T1000 (cell line): ENCODE measurements at regions not wholly inside any gene's neighbourhood (a gene's known extent, or its start where the extent isn't known, plus 50 kb on each side); places are given as distances from the start of the nearest gene placed in this dataset.

ENCODE experiments used
- DNase-seq: peaks from one replicate; lab custom pipeline; 2025; ENCODE audit warnings: mixed read lengths; lab: John Stamatoyannopoulos, UW

GRCh38 chr6:157756708-157757429 lies 66.2 kb upstream of the SNX9 start:
- DNase-seq = peak; percentile 79

GRCh38 chr6:157757430-157758403 lies 65.3 kb upstream of the SNX9 start:
- no peak for DNase-seq

GRCh38 chr6:157758516-157759023 lies 64.5 kb upstream of the SNX9 start:
- no peak for DNase-seq

DNA sequence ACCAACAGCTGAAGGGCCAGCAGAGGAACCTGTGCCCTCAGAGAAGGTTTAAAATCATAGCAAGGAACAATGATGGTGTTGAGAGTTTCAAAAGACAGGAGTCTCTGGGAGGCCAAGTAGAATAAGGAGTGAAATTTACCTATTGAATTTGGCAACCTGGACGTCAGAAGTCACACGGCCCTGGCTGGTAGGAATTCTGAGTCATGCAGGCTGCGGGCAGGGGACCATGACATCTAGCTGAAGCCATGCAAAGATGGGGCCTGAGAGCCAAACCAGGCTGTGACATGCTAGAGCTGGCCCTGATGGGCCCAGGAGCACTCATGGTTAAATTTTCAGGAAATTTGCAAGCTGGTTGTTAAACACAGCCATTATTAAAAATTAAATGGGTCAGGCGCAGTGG lies 64.0 kb upstream of the SNX9 start:
- DNase-seq = no peak

- no peak for DNase-seq
Measured at GRCh38 chr6:157760137-157760536, 62.9 kb upstream of the SNX9 start.

- no peak for DNase-seq
Measured at GRCh38 chr6:157760589-157761330, 62.3 kb upstream of the SNX9 start.

- DNase-seq = no peak
Measured at GRCh38 chr6:157761331-157761921, 61.6 kb upstream of the SNX9 start.

DNA sequence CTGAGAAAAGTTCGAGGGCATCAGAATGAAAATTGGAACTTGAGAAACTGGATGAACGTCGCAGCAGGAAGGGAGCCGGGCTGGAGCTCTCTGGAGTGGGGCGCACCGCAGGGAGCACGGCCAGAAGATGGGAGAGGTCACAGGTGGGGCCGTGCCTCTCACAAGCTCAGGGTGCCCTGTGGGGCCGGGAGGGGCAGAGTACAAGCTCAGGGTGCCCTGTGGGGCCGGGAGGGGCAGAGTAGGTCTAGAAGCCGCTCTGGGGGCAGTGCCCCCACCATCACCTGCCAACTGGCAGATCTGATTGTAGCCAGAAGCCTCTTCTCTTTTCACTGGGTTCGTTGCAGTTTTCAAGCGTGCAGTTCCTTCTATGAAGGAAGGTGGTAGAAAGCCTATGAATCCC lies 61.1 kb upstream of the SNX9 start:
- no peak for DNase-seq

DNA sequence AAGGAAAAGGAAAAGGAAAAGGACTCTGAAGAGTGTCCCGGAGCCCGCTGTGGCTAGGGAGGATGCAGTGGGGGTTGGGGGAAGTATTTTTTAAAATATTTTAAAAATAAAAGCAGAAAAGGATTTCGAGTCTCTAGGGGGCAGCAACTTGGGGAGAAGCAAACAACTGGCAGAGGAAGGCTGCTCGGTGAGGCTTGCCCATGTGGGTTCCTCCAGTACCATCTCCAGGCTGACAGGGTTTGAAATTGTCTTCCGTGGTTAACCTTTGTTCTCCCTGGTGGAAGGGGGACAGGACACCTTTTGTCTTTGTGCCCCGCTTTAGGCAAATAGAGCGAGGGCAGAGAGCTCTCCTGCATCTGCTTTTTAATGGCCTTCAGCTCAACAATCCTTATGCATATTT lies 60.4 kb upstream of the SNX9 start:
- DNase-seq = no peak

DNA sequence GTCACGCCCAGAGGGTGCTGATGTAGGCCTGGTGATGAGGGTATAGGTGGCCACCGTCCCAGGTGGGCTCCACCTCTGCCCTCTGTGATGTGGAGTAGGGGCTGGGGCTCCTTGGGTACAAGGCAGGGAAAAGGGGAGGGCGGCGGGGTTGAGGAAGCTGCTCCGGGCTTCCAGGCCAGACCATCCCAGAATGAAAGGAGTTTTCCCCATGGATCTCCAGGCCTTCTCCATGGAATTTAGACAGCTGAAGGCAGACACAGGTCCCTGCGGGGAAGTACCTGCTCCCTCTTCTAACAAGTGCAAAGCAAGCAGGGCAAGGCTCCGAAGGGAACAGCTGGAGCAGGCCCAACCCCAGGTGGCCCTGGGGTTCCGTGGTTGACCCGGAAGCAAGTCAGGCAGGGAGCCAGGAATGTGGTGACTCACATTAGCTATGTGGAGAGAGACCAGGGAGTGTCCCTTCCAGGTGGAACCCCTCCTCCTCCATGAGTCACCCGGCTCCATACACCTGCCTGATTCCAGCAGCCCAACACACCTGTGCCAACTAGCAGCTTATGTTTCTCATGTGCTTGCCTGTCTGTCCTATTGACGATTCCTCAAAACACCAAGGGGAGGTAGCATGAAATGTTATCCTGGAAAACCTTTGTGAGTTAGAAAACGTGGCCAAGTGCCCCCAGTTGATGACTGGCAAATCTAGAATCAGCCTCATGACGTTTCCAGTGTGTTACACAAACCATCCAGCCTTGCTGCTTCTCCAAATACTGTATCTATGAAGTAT lies 59.7 kb upstream of the SNX9 start:
- no peak for DNase-seq

GRCh38 chr6:157763904-157764177 lies 59.2 kb upstream of the SNX9 start:
- DNase-seq = no peak

GRCh38 chr6:157764178-157765068 lies 58.6 kb upstream of the SNX9 start:
- peak; percentile 90 for DNase-seq

- DNase-seq = no peak
Measured at GRCh38 chr6:157766901-157767774, 55.9 kb upstream of the SNX9 start.

- no peak for DNase-seq
Measured at GRCh38 chr6:157767775-157768156, 55.3 kb upstream of the SNX9 start.

- DNase-seq = no peak
Measured at GRCh38 chr6:157768304-157768703, 54.7 kb upstream of the SNX9 start.

GRCh38 chr6:157768863-157769551 lies 54.0 kb upstream of the SNX9 start:
- DNase-seq = no peak

- DNase-seq = no peak
Measured at GRCh38 chr6:157769776-157770426, 53.1 kb upstream of the SNX9 start.

DNA sequence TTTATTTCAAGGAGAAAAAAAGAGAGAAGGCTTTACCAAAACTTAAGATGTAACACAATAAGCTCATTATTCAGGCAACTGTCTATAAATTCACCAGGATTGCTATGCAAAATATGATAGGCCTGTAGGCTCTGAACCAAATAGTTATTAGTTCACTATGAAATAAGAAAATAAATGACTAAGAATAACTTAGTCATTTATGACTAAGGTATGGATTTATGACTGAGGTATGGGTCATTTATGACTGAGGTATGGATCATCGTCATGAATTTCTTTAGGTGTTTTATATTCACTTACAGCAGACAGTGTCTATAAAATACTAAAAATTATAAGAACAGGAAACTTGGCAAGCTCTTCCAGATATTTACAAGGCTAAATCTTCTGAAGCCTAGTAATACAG lies 52.1 kb upstream of the SNX9 start:
- no peak for DNase-seq
